Colonic mucosa (tissue), 4 donors: ENCODE measurements at regions not wholly inside any gene's neighbourhood (a gene's known extent, or its start where the extent isn't known, plus 50 kb on each side); places are given as distances from the start of the nearest gene placed in this dataset.

ENCODE experiments used
- DNase-seq: peaks from one replicate; pipeline ENCODE4 v3.0.0-alpha.2; 2020
- H3K27ac ChIP-seq: fragments of 200-600 bp; one replicate; pipeline ENCODE4 v1.8.0; 2021
- H3K27me3 ChIP-seq: fragments of 200-600 bp; one replicate; pipeline ENCODE4 v1.8.0; 2021
- H3K36me3 ChIP-seq: fragments of 200-600 bp; one replicate; pipeline ENCODE4 v1.8.0; 2021
- H3K4me1 ChIP-seq: fragments of 200-600 bp; one replicate; pipeline ENCODE4 v1.8.0; 2021; ENCODE audit warnings: mild to moderate bottlenecking
- H3K4me3 ChIP-seq: fragments of 200-600 bp; one replicate; pipeline ENCODE4 v1.8.0; 2021
- H3K9ac ChIP-seq, 2 donors: one replicate each; pipeline ENCODE4 v1.7.0; 2013; ENCODE audit warnings: control low read depth in 2 of 2, low read depth in 2 of 2, low read length in 2 of 2
- H3K9me3 ChIP-seq: fragments of 200-600 bp; one replicate; pipeline ENCODE4 v1.8.0; 2021
- CTCF ChIP-seq: fragments of 200-600 bp; IDR thresholded peaks from one replicate; pipeline ENCODE4 v1.8.0; 2022; ENCODE audit warnings: antibody characterized with exemption, mild to moderate bottlenecking
- intact Hi-C: fragments of 100-400 bp; cut with DNase I; formaldehyde crosslinking; loops from one replicate; pipeline ENCODE4 v1.14.1; 2022
- donor health status: healthy.
- donor health status: DM: no; HTN: no; CAD: no.
- donor health status: DM: no; HTN: no; CAD: no.

- DNase-seq: no peak
- no peaks in the 10 kb centered on the region for H3K4me1 ChIP-seq
- intact Hi-C loops: no loop called here
- no peaks in the 10 kb centered on the region for H3K36me3 ChIP-seq
- TF ChIP-seq CTCF: no peak
- H3K27me3 ChIP-seq: no peaks in the 10 kb centered on the region
- H3K27ac ChIP-seq: no peak overlapping the region
- H3K9ac ChIP-seq: no peak overlapping the region
- H3K9me3 ChIP-seq: no peaks in the 10 kb centered on the region
- no peak overlapping the region for H3K4me3 ChIP-seq
Observed at GRCh38 chr10:44627591-44628354, 242.9 kb upstream of the CXCL12 start.

- no peak for DNase-seq
- no peaks in the 10 kb centered on the region for H3K27me3 ChIP-seq
- intact Hi-C loops: no loop called here
- H3K9ac ChIP-seq: no peak overlapping the region
- no peaks in the 10 kb centered on the region for H3K36me3 ChIP-seq
- H3K4me3 ChIP-seq: no peak overlapping the region
- TF ChIP-seq CTCF: no peak
- H3K4me1 ChIP-seq: no peaks in the 10 kb centered on the region
- no peaks in the 10 kb centered on the region for H3K9me3 ChIP-seq
- no peak overlapping the region for H3K27ac ChIP-seq
Observed at GRCh38 chr10:44628921-44629320, 244.0 kb upstream of the CXCL12 start.

- Histone ChIP-seq H3K9me3 (no peaks in the 10 kb centered on the region), H3K36me3 (no peaks in the 10 kb centered on the region), H3K27ac (no peak overlapping the region), H3K9ac (no peak overlapping the region), H3K27me3 (no peaks in the 10 kb centered on the region), H3K4me3 (no peak overlapping the region), H3K4me1 (no peaks in the 10 kb centered on the region)
- intact Hi-C loops: no loop called here
- DNase-seq: no peak
- no peak for TF ChIP-seq CTCF
Observed at GRCh38 chr10:44635176-44635575, 250.3 kb upstream of the CXCL12 start.

- DNase-seq: no peak
- TF ChIP-seq CTCF: no peak
Observed at GRCh38 chr10:44636625-44637024, 251.7 kb upstream of the CXCL12 start.

GRCh38 chr10:44640429-44640828, 255.5 kb upstream of the CXCL12 start:
- Histone ChIP-seq H3K9me3 (no peaks in the 10 kb centered on the region), H3K4me1 (no peaks in the 10 kb centered on the region), H3K27ac (no peak overlapping the region), H3K27me3 (no peaks in the 10 kb centered on the region), H3K36me3 (no peaks in the 10 kb centered on the region), H3K4me3 (no peak overlapping the region), H3K9ac (no peak overlapping the region)
- intact Hi-C loops: no loop called here
- no peak for TF ChIP-seq CTCF
- DNase-seq: no peak

More at GRCh38 chr10:44636625-44637024, 251.7 kb upstream of the CXCL12 start:
- Histone ChIP-seq H3K9ac (no peak overlapping the region), H3K4me1 (no peaks in the 10 kb centered on the region), H3K9me3 (no peaks in the 10 kb centered on the region), H3K4me3 (no peak overlapping the region), H3K36me3 (no peaks in the 10 kb centered on the region), H3K27me3 (no peaks in the 10 kb centered on the region), H3K27ac (no peak overlapping the region)
- intact Hi-C loops: no loop called here
